HG02588 (cell line): ENCODE measurements at regions not wholly inside any gene's neighbourhood (a gene's known extent, or its start where the extent isn't known, plus 50 kb on each side); places are given as distances from the start of the nearest gene placed in this dataset.

Experiments
- ATAC-seq: cut with Tn5 transposase; IDR thresholded peaks from one replicate; pipeline ENCODE4 v1.9.1; 2021; ENCODE audit warnings: mild to moderate bottlenecking, moderate library complexity; ENCODE audit not compliant: unreplicated experiment

DNA sequence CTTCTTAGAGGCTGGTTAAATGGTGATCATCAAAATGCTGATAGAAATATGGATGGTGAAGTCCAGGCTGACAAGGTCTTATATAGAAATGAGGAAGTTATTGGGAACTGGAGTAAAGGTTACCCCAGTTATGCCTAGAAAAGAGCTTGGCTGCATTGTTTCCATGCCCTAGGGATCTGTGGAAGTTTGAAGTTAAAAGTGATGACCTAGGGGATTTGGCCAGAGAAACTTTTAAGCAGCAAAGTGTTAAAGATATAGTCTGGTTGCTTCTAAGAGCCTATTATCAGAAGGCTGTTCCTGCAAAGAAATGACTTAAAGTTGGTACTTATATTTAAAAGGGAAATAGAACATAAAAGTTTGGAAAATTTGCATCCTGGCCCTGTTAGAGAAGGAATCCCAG is 200.3 kb downstream of the ICE1 start:
- ATAC-seq, result no peak

GRCh38 chr5:5619546-5619945 is 197.1 kb downstream of the ICE1 start:
- no peak for ATAC-seq

- ATAC-seq, result no peak
Observed at GRCh38 chr5:5617024-5617423, 194.5 kb downstream of the ICE1 start.

DNA sequence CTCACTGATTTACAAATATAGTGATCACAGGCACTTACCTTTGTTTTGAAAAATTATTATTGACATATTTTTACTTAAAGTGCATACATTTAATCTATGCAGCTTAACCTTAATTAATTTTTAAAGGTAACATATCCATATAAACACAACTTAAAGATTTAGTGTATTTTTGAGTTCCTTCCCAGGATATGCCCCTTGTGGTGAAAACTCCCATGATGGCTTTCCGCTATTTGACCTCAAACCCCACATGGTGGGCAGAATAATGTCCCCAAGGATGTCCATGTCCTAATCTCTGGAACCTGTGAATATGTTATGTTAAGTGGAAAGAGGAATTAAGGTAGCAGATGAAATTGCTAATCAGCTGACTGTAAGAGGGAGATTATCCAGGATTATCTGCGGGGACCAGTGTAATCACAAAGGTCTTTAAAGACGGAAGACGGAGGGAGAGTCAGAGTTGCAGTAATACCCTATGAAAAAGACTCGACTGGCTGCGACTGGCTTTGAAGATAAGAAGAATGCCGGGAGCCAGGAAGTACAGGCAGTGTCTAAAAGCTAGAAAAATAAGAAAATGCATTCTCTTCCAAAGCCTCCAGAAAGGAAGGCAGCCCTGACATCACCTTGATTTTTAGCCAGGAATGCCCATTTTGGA is 193.9 kb downstream of the ICE1 start:
- no peak for ATAC-seq

GRCh38 chr5:5615569-5615968 is 193.1 kb downstream of the ICE1 start:
- no peak for ATAC-seq

DNA sequence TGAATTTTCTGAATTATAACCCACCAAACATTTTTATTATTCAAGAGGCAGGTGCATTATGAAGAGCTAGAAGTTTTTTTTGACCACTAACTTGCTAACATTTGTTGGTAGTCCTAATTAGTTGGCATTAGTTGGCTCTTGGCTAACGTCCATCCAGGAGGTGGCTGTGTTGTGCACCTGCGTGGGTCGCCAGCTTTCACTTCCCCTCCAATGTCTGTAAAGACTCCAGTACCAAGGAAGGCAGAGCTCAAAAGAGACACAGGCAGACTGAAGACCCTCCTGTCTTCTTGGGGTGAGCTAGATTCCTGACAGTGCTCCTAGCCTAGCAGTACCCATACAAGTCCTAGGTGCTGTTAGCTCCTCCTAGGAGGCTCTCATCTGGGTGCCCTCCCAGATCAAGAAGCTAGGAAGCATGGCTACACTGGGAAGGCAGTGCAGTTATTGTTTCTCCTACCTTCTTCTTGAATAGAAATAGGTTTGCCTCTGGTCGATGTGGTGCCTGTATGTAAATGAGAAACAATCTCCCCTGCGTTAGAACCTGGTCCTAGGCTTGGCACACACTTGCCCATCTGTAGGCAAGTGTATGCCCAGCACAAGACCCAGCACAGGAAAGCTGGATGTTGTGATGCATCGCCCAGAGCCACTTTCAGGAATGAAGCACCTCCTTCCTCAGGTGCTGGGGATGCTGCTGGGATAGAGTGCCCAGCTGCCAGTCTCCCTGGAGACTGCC is 190.9 kb downstream of the ICE1 start:
- no peak for ATAC-seq

DNA sequence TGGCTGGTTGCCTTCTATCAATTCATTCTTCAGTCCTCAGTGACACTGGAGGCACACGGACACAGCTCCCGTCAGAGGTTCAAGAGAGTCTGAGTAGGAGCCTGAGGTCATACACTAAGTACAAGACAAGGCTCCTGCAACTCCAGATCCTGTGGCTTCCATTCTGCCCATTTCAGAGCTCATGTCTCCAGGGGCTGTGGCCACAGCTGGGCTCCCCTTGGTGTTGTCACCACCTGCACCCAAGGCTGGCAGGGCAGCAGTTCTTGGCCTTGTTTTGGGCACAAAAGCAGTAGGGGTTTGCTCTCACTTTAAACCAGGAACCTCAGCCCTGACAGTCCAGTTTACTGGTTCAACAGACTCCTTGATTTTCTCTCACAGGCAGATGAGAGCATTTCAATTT is 189.6 kb downstream of the ICE1 start:
- no peak for ATAC-seq

- ATAC-seq, result no peak
Observed at GRCh38 chr5:5609935-5610334, 187.5 kb downstream of the ICE1 start.

DNA sequence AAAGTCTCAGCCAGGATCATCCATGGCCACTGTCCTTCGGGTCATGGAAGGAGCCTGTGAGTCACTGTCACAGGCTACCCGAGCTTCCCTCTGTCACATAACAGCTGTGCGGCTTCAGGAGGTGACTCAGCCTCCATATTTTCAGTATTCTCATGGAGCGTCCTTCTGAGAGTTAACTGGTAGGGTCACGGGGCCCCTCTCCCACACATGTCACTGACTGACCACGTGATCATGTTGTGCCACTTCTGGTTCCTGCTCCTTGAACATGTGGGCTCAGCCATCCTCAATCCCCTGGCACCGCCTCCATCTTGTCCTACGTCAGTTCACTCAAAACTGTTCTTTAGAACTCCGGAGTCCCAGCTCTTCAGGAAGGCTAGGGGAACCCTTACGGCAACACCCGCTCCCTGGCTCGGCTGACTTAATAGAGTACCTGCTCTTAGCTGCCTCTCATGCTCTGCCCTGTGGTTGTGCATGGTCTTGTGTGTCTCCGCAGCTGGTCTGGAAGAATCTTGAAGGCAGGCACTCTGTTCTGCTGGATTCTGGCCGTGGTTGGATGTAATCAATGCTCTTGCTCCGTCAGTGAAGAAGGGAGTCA is 182.8 kb downstream of the ICE1 start:
- ATAC-seq, result no peak

DNA sequence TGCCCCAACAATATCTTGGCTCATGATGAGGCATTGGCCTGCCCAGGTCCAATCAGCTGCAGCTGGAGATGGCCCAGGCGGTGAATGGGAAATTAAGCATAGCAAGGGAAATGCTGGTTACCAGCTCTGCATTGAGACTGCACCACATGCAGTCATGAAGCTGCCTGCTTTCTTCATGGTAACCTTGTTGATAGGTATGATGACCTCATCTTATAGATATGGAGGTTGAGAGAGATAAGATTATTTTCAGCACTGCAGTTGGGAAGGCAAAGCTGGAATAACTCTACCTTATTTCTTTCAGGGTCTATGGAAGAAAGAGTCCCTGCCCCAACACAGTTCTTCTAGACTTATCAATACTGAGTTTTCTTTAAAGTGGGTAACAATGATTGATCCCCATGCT is 180.1 kb downstream of the ICE1 start:
- ATAC-seq, result no peak

DNA sequence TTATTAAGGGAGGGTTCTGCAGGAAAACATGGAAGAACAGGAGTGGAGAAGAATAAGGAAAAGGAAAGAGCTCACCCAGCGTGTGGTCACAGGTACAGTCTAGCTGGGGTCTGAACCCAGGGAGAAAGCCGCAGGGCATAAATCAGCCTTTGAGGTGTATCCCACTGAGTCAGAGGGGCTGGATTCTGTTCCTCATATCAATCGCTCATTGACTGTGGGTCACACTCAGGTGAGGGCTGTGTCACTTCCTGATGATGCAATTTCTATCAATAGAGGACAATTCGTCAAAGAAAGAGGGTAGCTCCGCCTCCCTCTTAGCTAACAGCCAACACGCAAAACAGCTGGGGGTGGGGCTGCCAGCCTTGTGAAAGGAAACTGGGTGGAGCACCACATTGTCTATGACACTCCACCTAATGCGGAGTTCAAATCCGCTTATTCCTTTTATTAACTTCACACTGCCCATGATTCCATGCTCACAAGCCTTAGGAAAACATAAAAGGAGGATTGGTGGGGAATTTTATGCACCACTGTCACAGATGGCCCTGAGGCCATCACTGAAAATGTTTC is 176.2 kb downstream of the ICE1 start:
- no peak for ATAC-seq

DNA sequence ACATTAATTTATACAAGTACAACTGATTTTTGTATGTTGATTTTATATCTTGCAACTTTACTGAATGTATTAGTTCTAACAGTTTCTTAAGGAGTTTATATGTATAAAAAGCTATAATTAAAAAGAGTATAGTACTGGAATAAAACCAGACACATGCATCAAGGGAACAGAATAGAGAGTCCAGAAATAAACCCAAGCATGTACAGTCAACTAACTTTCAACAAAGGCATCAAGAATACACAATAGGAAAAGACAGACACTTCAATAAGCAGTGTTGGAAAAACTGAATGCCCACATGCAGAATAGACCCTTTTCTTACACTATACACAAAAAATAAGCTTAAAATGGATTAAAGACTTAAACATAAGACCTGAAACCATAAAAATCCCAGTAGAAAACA is 170.9 kb downstream of the ICE1 start:
- ATAC-seq, result no peak

DNA sequence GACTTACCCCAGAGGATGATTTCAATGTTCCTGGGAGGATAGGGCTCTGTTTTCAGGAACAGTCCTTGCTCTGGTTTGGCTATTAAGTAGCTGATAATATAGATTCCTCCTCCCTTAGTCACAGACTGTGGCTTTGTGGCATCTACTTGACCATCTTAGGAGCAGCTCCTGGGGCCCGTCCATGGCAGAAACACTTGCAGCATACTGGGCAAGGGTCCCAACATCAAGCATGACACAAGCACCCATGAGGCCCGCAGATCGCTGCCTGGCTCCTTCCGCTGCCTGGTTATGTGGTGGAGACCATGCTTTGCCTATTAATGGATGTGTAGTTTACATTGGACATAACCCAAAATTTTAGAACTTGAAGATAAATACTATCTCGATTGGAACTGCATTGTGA is 170.1 kb downstream of the ICE1 start:
- no peak for ATAC-seq

DNA sequence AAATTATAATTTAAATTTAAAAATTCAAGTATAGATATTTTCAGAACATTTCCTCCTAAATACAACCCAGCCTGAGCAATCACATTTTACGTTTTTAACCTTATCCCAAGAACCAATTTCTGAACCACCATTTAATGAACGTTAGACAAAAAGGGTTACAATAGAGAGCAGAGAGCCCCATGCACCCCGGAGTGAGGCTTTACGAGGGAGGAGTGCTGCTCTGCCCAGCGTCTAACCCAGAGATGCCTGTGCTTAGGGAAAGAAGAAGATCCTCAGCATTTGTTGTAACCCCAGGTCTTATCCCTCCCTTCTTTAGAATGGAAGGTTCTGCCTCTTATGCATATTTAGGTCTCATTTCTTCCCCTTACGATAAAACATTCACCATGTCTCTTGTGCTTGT is 169.1 kb downstream of the ICE1 start:
- ATAC-seq, result no peak

GRCh38 chr5:5589857-5590256 is 167.4 kb downstream of the ICE1 start:
- ATAC-seq, result no peak

DNA sequence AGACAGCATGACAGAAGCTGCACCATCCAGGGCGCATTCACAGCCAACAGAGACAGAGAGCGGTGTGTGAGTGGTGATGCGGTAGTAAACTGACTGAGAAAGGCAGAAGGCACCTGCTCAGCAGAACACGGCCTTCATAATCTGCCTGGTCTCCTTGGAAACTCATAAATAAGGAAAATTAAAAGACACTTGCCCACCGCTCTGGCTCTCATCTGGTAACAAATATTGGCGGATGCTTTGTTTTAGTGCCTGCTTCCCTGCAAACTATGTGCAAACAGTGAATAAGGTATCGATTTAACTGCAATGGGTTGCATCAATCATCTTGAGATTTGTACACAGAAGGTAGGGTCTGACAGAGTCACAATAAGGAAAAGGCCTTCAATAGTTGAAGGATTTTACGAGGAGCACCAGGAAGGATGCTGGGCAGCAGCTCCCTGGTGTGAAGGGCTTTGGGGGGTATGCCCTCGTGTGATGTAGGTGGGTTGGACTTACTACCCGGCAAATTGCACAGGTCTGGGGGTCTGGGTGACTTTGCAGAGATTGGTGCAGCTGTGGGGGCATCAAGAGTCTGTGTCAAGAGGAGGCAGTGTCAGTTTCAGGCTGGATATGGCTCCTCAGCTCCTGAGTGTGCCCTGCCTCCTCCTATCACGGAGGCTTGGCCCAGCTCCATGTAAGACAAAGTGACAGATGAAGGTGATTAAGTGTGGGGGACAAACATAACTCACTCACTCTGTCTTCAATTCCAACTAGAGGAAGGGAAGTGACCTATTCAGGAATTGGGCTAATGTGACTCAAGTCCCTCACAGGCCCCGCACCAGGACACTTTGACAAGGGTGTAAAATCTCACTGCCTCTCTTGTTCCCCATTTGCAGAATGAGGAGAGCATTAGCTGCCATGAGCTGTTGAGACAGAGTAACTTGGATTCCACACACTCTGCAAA is 166.7 kb downstream of the ICE1 start:
- ATAC-seq, result no peak

DNA sequence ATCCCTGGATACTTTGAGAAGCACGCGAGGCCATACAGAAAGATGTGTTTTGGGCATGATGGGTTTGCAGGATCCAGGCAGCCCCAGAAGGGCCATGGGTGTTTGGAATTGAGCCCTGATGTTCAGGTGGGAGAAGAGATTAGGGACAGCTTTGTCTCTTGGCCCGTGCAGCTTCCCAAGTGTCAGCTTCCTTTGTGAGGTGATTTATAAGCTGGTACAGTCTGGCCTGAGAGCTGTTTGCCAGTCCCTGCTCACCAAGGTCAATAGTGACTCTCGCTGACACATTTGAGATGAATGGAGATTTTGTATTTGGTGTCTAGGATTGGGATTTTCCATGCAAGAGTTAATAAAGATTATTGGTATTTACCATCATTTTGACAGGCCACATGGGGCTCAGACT is 165.9 kb downstream of the ICE1 start:
- no peak for ATAC-seq

GRCh38 chr5:5587474-5587873 is 165.0 kb downstream of the ICE1 start:
- ATAC-seq, result no peak

DNA sequence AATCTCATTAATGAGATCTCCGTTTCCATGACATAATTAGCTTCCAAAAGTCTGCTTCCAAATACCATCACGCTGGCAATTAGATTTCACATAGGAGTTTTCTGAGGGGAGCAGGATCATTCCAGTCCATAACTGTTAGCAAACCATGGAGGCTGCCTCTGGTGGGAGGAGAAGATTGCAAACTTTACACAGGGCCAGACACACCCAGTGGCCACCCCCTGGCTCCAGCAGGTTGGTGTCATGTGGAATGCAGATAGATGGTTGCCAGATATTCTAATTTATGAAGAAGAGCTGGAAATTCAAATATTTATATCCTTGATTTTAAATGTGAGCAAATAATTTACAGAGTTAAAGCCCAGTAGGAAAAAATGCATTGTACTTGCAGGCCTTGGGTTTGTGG is 164.2 kb downstream of the ICE1 start:
- no peak for ATAC-seq

GRCh38 chr5:5585751-5586341 is 163.4 kb downstream of the ICE1 start:
- no peak for ATAC-seq

DNA sequence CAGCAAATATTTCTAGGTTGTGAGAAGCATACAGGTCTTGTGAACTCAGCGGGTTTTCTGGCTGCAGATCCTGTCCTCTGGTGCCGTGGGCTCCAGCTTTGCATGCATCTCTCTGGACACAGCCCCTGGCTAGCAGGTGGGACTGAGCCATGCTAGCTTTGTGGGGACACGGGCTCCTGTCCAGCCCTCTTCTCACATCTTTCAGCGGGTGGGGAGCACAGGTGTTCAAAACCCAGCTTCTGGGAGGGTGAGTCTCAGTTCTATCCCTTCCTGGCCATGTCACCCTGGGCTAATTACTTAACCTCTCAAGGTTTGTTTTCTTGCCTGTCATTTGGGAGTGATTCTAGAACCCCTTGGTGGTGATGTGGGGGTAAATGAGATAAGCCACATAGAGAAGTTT is 162.3 kb downstream of the ICE1 start:
- ATAC-seq, result no peak
